ENCODE measurements at regions not wholly inside any gene's neighbourhood (a gene's known extent, or its start where the extent isn't known, plus 50 kb on each side); places are given as distances from the start of the nearest gene placed in this dataset.

DNA sequence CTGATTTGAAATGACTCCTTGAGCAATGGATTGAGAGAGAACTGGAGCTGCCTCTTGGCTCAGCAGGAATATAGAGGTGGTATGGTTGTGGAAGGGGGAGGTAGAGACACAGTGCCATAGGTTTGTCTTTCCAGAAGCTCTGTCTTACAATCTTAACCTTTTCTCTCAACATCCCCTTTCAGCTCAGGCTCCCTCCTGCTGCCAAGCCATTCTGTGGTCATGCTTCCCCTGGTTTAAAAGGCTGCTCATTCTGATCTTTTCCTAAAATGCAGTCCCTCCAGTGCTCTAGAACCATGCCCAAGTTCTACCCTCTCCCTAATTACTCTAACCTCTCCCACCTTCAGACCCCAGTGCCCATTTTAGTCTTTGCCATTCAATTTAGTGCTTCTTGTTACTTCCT is 517.9 kb upstream of the MARCKS start:
- no peaks in the 10 kb centered on the region for H4K20me1 ChIP-seq (replicated peaks; ENCODE audit: control insufficient read depth, extremely low read depth, insufficient read depth, low read length)
- no peak overlapping the region for H3K9ac ChIP-seq (replicated peaks; ENCODE audit: extremely low read depth, insufficient read depth, low read length)
- H3K4me3 ChIP-seq (replicated peaks in 1 of 3; ENCODE audit: insufficient read depth in 1 of 3, low read depth in 1 of 3, low read length in 3 of 3) = no peak overlapping the region
- intact Hi-C loops (cut with micrococcal nuclease) (no loop called here), dilution Hi-C loops (cut with MboI; ENCODE audit: extremely low pct_ligation_motif_present, low sequenced_read_pairs) (no loop called here)
- POLR2A ChIA-PET = no interaction called here
- H3K27me3 ChIP-seq (ENCODE audit: control insufficient read depth in 2 of 2, insufficient read depth in 2 of 2, low read length in 2 of 2) = no peaks in the 10 kb centered on the region
- no TSS peak for BruUV-seq (replicated peaks)
- no peaks in the 10 kb centered on the region for H3K79me2 ChIP-seq (ENCODE audit: control insufficient read depth, insufficient read depth, low read length)
- TF ChIP-seq POLR2A (IDR thresholded peaks at IDR 0.05; ENCODE audit: low read depth, low read length) (no peak), GATA2 (IDR thresholded peaks at IDR 0.05; ENCODE audit: insufficient read depth, insufficient read length, low read depth, low read length) (no peak), EZH2 (IDR thresholded peaks at IDR 0.05; ENCODE audit: borderline replicate concordance, low read depth, low read length, severe bottlenecking) (no peak), JUN (IDR thresholded peaks at IDR 0.05; ENCODE audit: borderline replicate concordance, insufficient read depth, insufficient read length, low read depth) (no peak), FOS (IDR thresholded peaks at IDR 0.05; ENCODE audit: borderline replicate concordance, insufficient read depth, low read length) (no peak), POLR2AphosphoS5 (IDR thresholded peaks at IDR 0.05; ENCODE audit: insufficient read depth, low read depth, low read length) (no peak), MYC (IDR thresholded peaks at IDR 0.05; ENCODE audit: low read depth, low read length) (no peak)
- TF ChIP-seq, protein P1, sequence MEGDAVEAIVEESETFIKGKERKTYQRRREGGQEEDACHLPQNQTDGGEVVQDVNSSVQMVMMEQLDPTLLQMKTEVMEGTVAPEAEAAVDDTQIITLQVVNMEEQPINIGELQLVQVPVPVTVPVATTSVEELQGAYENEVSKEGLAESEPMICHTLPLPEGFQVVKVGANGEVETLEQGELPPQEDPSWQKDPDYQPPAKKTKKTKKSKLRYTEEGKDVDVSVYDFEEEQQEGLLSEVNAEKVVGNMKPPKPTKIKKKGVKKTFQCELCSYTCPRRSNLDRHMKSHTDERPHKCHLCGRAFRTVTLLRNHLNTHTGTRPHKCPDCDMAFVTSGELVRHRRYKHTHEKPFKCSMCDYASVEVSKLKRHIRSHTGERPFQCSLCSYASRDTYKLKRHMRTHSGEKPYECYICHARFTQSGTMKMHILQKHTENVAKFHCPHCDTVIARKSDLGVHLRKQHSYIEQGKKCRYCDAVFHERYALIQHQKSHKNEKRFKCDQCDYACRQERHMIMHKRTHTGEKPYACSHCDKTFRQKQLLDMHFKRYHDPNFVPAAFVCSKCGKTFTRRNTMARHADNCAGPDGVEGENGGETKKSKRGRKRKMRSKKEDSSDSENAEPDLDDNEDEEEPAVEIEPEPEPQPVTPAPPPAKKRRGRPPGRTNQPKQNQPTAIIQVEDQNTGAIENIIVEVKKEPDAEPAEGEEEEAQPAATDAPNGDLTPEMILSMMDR (IDR thresholded peaks at IDR 0.05; ENCODE audit: extremely low read depth in 1 of 2, insufficient read depth in 1 of 2, low read depth in 1 of 2, low read length in 2 of 2) = no peak
- TF ChIP-seq, protein P2, sequence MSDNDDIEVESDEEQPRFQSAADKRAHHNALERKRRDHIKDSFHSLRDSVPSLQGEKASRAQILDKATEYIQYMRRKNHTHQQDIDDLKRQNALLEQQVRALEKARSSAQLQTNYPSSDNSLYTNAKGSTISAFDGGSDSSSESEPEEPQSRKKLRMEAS (IDR thresholded peaks at IDR 0.05; ENCODE audit: insufficient read depth, insufficient read length) = no peak
- no peak overlapping the region for H2AFZ ChIP-seq (ENCODE audit: low read depth, low read length)
- H3K4me2 ChIP-seq (ENCODE audit: insufficient read depth, low read length) = no peak overlapping the region
- DNase-seq (ENCODE audit: low read depth, low spot score) (no peak), FAIRE-seq (no peak)
- H3K4me1 ChIP-seq (ENCODE audit: control insufficient read depth, extremely low read depth, insufficient read depth, low read length) = no peaks in the 10 kb centered on the region
- no peaks in the 10 kb centered on the region for H3K36me3 ChIP-seq (ENCODE audit: control insufficient read depth in 2 of 2, extremely low read depth in 1 of 2, insufficient read depth in 2 of 2, low read length in 2 of 2)
- H3K9me1 ChIP-seq (replicated peaks; ENCODE audit: control insufficient read depth, extremely low read depth, insufficient read depth, low read length) = no peaks in the 10 kb centered on the region
- no peak overlapping the region for H3K27ac ChIP-seq (ENCODE audit: insufficient read depth, low read depth, low read length)
- no peaks in the 10 kb centered on the region for H3K9me3 ChIP-seq (replicated peaks; ENCODE audit: control insufficient read depth, insufficient read depth, low read length)
- CTCF ChIA-PET = interaction anchor here (1.1 kb wide), 1 partner anchor 10 kb away, joined by 3 read pairs; no protein-coding TSS in a partner anchor

Data from endothelial cell of umbilical vein (primary cell).